Right ventricle myocardium superior (tissue), 1 donor: ENCODE measurements at regions not wholly inside any gene's neighbourhood (a gene's known extent, or its start where the extent isn't known, plus 50 kb on each side); places are given as distances from the start of the nearest gene placed in this dataset.

Experiments used
- ATAC-seq: fragments of 200-7000 bp; cut with Tn5 transposase; one replicate; pipeline ENCODE4 v1.9.1; 2020; ENCODE audit warnings: mild to moderate bottlenecking; ENCODE audit not compliant: poor library complexity
- DNase-seq: peaks from one replicate; pipeline ENCODE4 v3.0.0-alpha.2; 2020
- intact Hi-C: fragments of 100-400 bp; cut with DNase I; formaldehyde crosslinking; loops from one replicate; pipeline ENCODE4 v1.11.2; 2022
- donor health status: DM: no; HTN: yes; CAD: no; lungs with severe emphysema.

GRCh38 chr21:28233536-28234220, 759.0 kb downstream of the LTN1 start:
- intact Hi-C loops = no loop called here

GRCh38 chr21:28230559-28230958, 762.1 kb downstream of the LTN1 start:
- DNase-seq (no peak), ATAC-seq (no peak)
- intact Hi-C loops = no loop called here

More at GRCh38 chr21:28233536-28234220, 759.0 kb downstream of the LTN1 start:
- peak; percentile 70 for ATAC-seq
- DNase-seq = peak; percentile 37

DNA sequence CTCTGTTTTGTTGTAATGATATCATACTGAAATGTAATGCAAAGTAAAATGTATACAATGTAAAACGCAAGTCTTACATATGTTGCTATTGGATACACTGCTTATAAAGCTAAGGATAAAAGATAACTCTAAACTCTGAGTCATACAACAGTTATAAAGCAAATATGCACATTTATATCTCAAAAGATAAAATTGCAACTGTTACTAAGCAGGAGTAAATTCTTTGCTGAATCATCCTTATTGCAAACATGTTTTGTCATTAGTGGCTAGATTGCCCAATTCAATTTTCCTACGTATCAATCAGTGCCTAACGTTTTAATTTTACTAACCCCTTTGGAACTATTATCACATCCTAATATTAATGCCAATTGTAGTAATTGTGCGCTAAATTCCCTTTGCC, 762.9 kb downstream of the LTN1 start:
- ATAC-seq (no peak), DNase-seq (no peak)
- intact Hi-C loops = no loop called here

DNA sequence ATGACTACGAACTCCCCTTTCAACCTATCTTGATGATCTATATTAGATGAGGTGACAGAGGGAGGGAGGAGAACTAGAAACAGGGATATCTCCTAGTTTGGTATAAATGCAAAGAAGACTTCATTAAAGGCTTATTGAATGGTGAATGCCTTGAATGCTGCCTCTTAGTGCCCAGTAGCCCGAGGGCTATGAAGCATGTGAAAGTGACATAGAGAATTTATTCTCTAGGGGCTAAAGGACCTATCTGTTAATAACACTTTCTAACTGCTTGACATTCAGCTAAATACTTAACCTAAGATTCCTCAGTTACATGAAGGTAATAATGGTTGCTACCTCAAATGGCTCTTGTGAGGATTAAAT, 764.1 kb downstream of the LTN1 start:
- ATAC-seq = no peak
- no peak for DNase-seq
- intact Hi-C loops = no loop called here

DNA sequence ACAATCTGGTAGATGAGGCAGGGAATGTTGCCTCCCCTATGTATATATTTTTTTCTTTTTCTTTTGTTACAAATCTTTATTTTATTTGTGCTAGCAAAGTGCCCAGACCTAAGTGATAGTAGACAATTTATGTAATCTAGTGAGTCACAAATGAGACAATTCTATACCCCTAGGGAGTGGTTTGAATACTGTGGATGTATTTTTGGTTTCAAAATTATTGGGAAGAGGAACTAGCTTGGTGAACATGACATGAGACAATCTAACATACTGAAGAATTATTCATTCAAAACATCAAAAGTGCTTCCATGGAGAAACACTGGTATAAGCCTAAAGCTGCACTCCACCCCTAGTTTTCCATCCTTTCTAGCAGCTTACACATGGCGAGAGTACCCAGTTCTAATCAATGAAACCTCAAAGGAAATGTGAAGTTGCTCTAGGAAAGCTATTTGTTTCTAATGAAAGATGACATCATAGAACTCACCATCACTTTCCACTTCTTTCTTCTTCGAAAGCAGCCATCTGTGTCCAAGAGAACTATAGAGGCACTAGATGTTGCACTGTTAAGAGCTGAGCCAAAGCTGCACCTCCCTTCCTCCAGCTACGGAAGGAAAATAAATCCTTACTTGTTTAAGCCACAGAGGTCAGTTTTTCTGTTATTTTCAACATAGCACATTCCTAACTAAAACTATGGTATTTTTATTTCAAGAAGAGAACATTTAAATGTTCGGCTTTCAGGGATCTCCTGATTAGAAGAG, 764.6 kb downstream of the LTN1 start:
- DNase-seq = no peak
- peak; percentile 22 for ATAC-seq
- intact Hi-C loops = no loop called here

- no peak for ATAC-seq
These were observed 766.1 kb downstream of the LTN1 start for GRCh38 chr21:28226563-28226962.

DNA sequence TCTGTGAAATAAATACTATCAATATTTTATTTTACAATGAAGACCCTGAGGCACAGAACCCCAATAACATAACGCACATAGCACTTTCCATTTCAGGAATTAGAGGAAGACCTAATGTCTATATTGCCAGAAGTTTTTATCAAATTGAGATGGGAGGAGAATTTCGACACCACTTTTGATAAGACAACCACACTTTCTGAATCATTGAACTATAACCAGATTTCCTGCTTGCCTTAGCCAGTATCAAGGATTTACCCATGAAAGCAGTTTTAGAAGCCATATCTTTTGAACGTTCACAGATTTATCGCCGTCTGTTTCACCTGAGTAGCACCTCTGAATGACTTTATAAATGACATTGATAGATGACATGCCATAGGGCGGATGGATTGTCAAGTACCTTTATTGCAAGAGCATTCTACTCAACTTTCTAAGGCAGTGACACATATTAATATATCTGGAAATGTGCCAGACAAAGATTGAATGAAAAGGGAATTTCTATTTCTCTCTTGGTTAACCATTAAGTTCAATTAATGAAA, 768.4 kb downstream of the LTN1 start:
- intact Hi-C loops = no loop called here
- ATAC-seq (no peak), DNase-seq (no peak)

More at GRCh38 chr21:28226563-28226962, 766.1 kb downstream of the LTN1 start:
- no peak for DNase-seq
- intact Hi-C loops = no loop called here

DNA sequence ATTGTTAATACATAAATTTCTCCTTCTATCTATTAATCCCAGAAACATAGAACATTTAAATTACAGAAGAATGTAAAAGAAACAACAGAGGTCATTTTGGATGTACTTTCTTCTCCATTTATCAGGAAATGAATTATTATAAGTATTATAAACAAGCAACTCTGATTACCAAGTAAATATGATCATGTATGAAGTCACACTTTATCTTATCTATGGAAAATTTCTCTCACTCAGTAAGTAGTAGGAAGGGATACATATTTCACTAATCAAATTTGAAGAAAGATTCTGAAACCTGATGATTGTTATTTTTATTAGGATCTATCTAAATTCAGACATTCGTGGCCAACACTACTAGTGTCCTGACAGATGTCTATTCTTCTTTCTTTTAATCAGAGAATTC, 770.7 kb downstream of the LTN1 start:
- DNase-seq = no peak
- intact Hi-C loops = no loop called here
- no peak for ATAC-seq

DNA sequence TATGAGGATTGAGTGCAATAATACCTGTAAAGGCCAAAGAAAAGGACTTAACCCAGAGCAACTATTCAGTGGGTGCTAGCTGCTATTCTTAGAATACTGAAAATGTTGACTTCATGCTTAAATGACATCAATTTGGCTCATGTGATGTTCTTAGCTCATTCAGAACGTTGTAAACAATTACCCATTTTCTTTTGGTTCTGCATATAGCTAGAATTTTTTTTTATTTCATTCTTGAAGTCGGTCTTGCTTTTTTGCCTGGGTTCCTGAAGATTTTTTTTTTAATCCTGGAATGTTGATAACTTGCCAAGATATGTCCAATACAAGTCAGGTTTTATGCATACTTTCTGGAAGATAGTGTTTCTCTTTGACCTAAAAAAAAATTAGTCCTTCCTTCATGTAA, 772.0 kb downstream of the LTN1 start:
- ATAC-seq = no peak

GRCh38 chr21:28216976-28217523, 775.6 kb downstream of the LTN1 start:
- DNase-seq (no peak), ATAC-seq (no peak)
- intact Hi-C loops = no loop called here

More for the DNA sequence above, 772.0 kb downstream of the LTN1 start:
- DNase-seq = no peak
- intact Hi-C loops = no loop called here

DNA sequence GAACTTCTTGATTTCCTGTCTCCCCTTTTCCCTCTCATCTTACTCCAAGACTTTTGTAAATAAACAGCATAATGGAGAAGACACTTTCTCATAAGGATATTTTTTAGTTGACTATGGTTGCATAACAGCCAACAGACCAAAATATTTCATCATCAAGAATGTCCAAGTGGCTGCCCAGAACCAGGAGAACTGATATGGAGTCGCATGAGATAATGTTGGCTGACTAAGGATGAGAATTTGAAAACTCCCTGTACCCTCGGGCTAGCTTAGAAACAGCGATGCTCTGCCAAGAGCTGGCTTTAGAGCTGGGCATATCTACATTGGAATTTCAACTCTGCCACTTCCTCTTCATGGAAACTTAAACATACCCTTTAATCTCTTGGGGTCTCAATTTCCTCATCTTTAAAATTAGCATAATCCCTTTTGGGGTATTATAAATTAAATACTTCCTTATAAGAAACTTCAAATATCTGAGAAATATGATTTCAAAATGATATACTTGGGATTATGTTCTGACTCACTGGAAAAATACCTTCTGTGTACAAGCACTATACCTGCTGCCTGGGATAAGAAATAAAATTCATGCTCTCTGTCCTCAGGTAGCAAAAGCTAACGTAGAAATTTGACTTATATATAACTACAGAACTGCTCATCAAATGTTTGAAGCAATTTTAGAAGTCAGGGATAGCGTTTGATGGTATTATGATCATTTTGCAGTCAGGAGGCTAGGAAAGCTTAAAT, 777.3 kb downstream of the LTN1 start:
- peak; percentile 97 for ATAC-seq
- no peak for DNase-seq
- intact Hi-C loops = no loop called here

DNA sequence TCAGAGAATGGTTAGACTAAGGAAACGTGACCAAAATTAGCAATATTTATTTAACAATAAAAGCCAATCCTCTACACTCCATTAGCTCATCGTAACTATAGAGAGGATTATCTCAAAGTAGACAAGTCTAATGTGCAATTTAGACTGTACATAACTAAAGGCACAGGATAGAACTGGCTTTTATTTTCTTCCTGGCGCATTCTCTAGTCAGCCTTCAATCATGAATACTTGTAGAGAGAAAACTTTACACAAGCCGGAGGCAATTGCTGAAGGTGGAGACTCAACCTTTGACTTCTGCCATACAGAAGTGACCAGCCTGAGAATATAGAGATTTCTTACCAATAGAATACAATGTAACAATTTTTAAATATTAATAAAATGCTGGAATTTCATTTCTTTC, 777.9 kb downstream of the LTN1 start:
- intact Hi-C loops = no loop called here
- no peak for DNase-seq
- ATAC-seq = peak; percentile 25

DNA sequence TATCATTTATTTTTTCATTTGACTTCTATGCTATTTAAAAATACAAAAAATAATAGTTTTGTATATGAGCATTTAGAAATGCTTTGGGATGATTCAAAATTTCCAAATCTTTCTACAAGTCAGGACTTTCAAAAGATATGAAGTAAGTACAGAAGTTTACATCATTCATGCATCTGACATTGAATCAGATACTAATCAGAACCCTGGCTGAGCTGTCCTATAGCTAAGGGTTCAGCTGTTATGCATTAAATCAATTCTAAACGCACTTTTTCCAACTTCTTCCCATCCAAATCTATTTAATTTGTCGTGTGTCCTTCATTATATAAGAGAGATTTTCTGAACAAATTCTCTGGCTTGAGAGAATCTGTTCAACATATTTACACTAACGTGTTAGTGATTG, 779.4 kb downstream of the LTN1 start:
- intact Hi-C loops = no loop called here
- ATAC-seq = no peak
- DNase-seq = no peak

DNA sequence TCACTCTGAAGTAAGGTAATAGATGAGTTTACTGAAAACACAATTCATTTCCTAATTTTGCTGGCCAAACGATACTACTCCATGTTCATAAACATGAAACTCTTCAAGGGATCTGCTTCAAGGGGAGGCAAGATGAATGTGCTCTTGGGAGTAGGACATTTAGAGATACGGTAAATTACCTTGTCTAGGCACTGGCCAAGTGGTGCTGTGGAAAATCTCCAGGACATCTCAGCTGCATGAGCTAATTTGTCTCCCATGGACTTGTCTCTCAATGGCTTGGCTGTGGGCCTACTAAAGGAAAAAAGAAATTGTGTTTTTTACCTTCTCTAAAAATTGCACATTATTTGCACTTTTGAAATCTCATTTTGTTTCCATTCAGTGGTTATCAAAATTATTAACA, 780.6 kb downstream of the LTN1 start:
- no peak for DNase-seq
- ATAC-seq = peak; percentile 34
- intact Hi-C loops = no loop called here

- ATAC-seq (peak; percentile 61), DNase-seq (no peak)
- intact Hi-C loops = no loop called here
These were observed 785.1 kb downstream of the LTN1 start for GRCh38 chr21:28207436-28208173.

DNA sequence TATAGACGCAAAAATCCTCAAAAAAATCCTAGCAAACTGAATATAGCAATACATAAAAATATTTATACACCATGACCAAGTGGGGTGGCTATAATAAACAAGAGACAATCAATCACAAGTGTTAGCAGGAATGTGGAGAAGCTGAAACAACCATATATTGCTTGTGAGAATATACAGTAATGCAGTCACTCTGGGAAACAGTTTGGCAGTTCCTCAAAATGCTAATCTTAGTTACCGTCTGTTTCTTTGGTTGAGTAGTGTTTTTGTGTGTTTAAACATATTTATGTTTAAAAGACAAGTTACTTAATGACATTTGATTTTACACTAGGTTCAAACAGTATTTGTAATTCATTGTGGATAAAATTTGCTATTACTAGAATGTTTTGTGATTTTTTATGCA, 792.0 kb downstream of the LTN1 start:
- intact Hi-C loops = no loop called here
- no peak for ATAC-seq
- no peak for DNase-seq

GRCh38 chr21:28196981-28197380, 795.7 kb downstream of the LTN1 start:
- no peak for ATAC-seq
- intact Hi-C loops = no loop called here

GRCh38 chr21:28193189-28193588, 799.5 kb downstream of the LTN1 start:
- ATAC-seq (no peak), DNase-seq (no peak)
- intact Hi-C loops = no loop called here

More at GRCh38 chr21:28196981-28197380, 795.7 kb downstream of the LTN1 start:
- DNase-seq = no peak

- DNase-seq = no peak
- intact Hi-C loops = no loop called here
- ATAC-seq = peak; percentile 22
These were observed 806.1 kb downstream of the LTN1 start for GRCh38 chr21:28186604-28187003.
